Spleen (tissue), 7 donors: ENCODE measurements at regions not wholly inside any gene's neighbourhood (a gene's known extent, or its start where the extent isn't known, plus 50 kb on each side); places are given as distances from the start of the nearest gene placed in this dataset.

Source experiments
- CTCF ChIP-seq, 11 experiments: fragments of 200-600 bp in 7 of 11; fragments of 450-650 bp in 4 of 11; sonication (generic) in 4 of 11; IDR thresholded peaks in 8 of 11; conservative IDR thresholded peaks in 3 of 11; 1 replicate in 7 of 11; 2 replicates in 4 of 11; pipeline versions ENCODE4 v1.4.0 to v1.8.0; 2016 to 2021; ENCODE audit warnings: antibody characterized with exemption in 11 of 11, inconsistent platforms in 4 of 11, mild to moderate bottlenecking in 1 of 11
- POLR2AphosphoS5 ChIP-seq, 3 donors: sonication (generic); formaldehyde crosslinking; IDR thresholded peaks; one replicate each; pipeline ENCODE4 v1.5.1; 2017; ENCODE audit warnings: antibody characterized with exemption in 3 of 3
- donor health status: DM: no; HTN: no; CAD: no; lungs with moderate emphysema.
- donor health status: DM: no; HTN: no; CAD: no.
- donor health status: DM: no; HTN: no; CAD: no.

- TF ChIP-seq CTCF (IDR thresholded peaks at IDR 0.05 in 8 of 11, conservative IDR thresholded peaks at IDR 0.05 in 3 of 11) (no peak), POLR2AphosphoS5 (IDR thresholded peaks at IDR 0.05) (no peak)
Measured at GRCh38 chr4:144355811-144356757, 215.6 kb upstream of the GYPA start.
